Neural cell (in vitro differentiated cells): ENCODE measurements at regions not wholly inside any gene's neighbourhood (a gene's known extent, or its start where the extent isn't known, plus 50 kb on each side); places are given as distances from the start of the nearest gene placed in this dataset.

ENCODE experiments used
- H2AFZ ChIP-seq: fragments of 200-600, 300-800 bp; sonication (generic), shearing (Covaris generic); 2 replicates; pipeline ENCODE4 v1.6.0; 2014; ENCODE audit warnings: low read depth, mild to moderate bottlenecking, antibody characterized with exemption, low read length, moderate library complexity
- H3F3A ChIP-seq: fragments of 200-600 bp; shearing (Covaris generic); 2 replicates; pipeline ENCODE4 v1.6.1; 2016; ENCODE audit warnings: mild to moderate bottlenecking, moderate library complexity, mixed read lengths, antibody characterized with exemption, low read length; ENCODE audit not compliant: insufficient read depth, poor library complexity, severe bottlenecking
- H3K27ac ChIP-seq: fragments of 200-600, 300-800 bp; sonication (generic), shearing (Covaris generic); 2 replicates; pipeline ENCODE4 v1.5.1; 2014; ENCODE audit warnings: mild to moderate bottlenecking, low read length, moderate library complexity
- H3K27me3 ChIP-seq: fragments of 300-800, 200-600 bp; sonication (generic), shearing (Covaris generic); 2 replicates; pipeline ENCODE4 v1.6.0; 2014; ENCODE audit warnings: mild to moderate bottlenecking, low read depth, low read length, moderate library complexity; ENCODE audit not compliant: insufficient read depth
- H3K36me3 ChIP-seq: fragments of 300-800, 200-600 bp; sonication (generic), shearing (Covaris generic); 2 replicates; pipeline ENCODE4 v1.5.1; 2014; ENCODE audit warnings: mild to moderate bottlenecking, antibody characterized with exemption, low read length, moderate library complexity; ENCODE audit not compliant: insufficient read depth
- H3K4me2 ChIP-seq: fragments of 300-800, 200-600 bp; sonication (generic), shearing (Covaris generic); 2 replicates; pipeline ENCODE4 v1.6.0; 2014; ENCODE audit warnings: mild to moderate bottlenecking, low read length
- H3K4me3 ChIP-seq: fragments of 300-800, 200-600 bp; sonication (generic), shearing (Covaris generic); 2 replicates; pipeline ENCODE4 v1.5.1; 2014; ENCODE audit warnings: mild to moderate bottlenecking, low read length, moderate library complexity
- H3K79me2 ChIP-seq: fragments of 200-600 bp; shearing (Covaris generic); replicated peaks from 2 replicates; pipeline ENCODE4 v1.6.0; 2014; ENCODE audit warnings: mild to moderate bottlenecking, low read length, moderate library complexity; ENCODE audit not compliant: insufficient read depth
- H3K9ac ChIP-seq: fragments of 300-800, 200-600 bp; sonication (generic), shearing (Covaris generic); 2 replicates; pipeline ENCODE4 v1.6.1; 2016; ENCODE audit warnings: mild to moderate bottlenecking, low read length, mixed read lengths
- H3K9me2 ChIP-seq: fragments of 200-600 bp; shearing (Covaris generic); 2 replicates; pipeline ENCODE4 v1.6.1; 2016; ENCODE audit warnings: mild to moderate bottlenecking, low read length, mixed read lengths; ENCODE audit not compliant: insufficient read depth
- H3K9me3 ChIP-seq: fragments of 200-600, 300-800 bp; sonication (generic), shearing (Covaris generic); 2 replicates; pipeline ENCODE4 v1.6.1; 2016; ENCODE audit warnings: mild to moderate bottlenecking, mixed run types, low read length, moderate library complexity, mixed read lengths
- H4K20me1 ChIP-seq: fragments of 200-600 bp; shearing (Covaris generic); 2 replicates; pipeline ENCODE4 v1.6.1; 2016; ENCODE audit warnings: mild to moderate bottlenecking, mixed run types; ENCODE audit not compliant: insufficient read depth
- CTCF ChIP-seq: fragments of 450-650 bp; IDR thresholded peaks from 2 replicates; pipeline ENCODE4 v1.5.1; 2014; ENCODE audit warnings: antibody characterized with exemption, mild to moderate bottlenecking, moderate library complexity; ENCODE audit not compliant: poor library complexity, severe bottlenecking
- EP300 ChIP-seq: fragments of 450-650 bp; conservative IDR thresholded peaks from 2 replicates; pipeline ENCODE4 v1.6.1; 2014; ENCODE audit warnings: antibody characterized with exemption, mild to moderate bottlenecking, moderate library complexity; ENCODE audit not compliant: poor library complexity, severe bottlenecking
- EZH2 ChIP-seq: fragments of 200-600, 300-800 bp; shearing (Covaris generic), sonication (generic); IDR thresholded peaks from 2 replicates; pipeline ENCODE4 v1.6.1; 2014; ENCODE audit warnings: antibody characterized with exemption, low read length, borderline replicate concordance, mild to moderate bottlenecking; ENCODE audit not compliant: insufficient read depth, poor library complexity, severe bottlenecking
- MXI1 ChIP-seq: fragments of 450-650 bp; conservative IDR thresholded peaks from 2 replicates; pipeline ENCODE4 v1.6.1; 2014; ENCODE audit warnings: antibody characterized with exemption, mild to moderate bottlenecking; ENCODE audit not compliant: poor library complexity, severe bottlenecking
- POLR2AphosphoS5 ChIP-seq: IDR thresholded peaks from 2 replicates; pipeline ENCODE4 v1.6.1; 2012
- RAD21 ChIP-seq: fragments of 450-650 bp; conservative IDR thresholded peaks from 2 replicates; pipeline ENCODE4 v1.6.1; 2014; ENCODE audit warnings: antibody characterized with exemption, mild to moderate bottlenecking, moderate library complexity
- REST ChIP-seq: IDR thresholded peaks from 2 replicates; pipeline ENCODE4 v1.6.1; 2012; ENCODE audit warnings: borderline replicate concordance
- SMC3 ChIP-seq: fragments of 450-650 bp; conservative IDR thresholded peaks from 2 replicates; pipeline ENCODE4 v1.6.1; 2014; ENCODE audit warnings: antibody characterized with exemption, mild to moderate bottlenecking, moderate library complexity; ENCODE audit not compliant: poor library complexity
- TAF1 ChIP-seq: IDR thresholded peaks from 2 replicates; pipeline ENCODE4 v1.6.1; 2012; ENCODE audit warnings: low read depth

GRCh38 chr17:5895276-5895675 is 174.9 kb upstream of the WSCD1 start:
- H3K36me3 ChIP-seq, result no peaks in the 10 kb centered on the region
- no peak overlapping the region for H3K4me2 ChIP-seq
- H4K20me1 ChIP-seq, result no peaks in the 10 kb centered on the region
- H3K9me3 ChIP-seq, result peaks cover 7% of the 10 kb centered on the region
- H3K9me2 ChIP-seq, result no peaks in the 10 kb centered on the region
- no peaks in the 10 kb centered on the region for H3F3A ChIP-seq
- no peak overlapping the region for H3K9ac ChIP-seq
- TF ChIP-seq RAD21, result no peak
- no peak for TF ChIP-seq MXI1
- TF ChIP-seq SMC3, result no peak
- TF ChIP-seq CTCF, result no peak
- no peak overlapping the region for H3K27ac ChIP-seq
- no peaks in the 10 kb centered on the region for H3K27me3 ChIP-seq
- H2AFZ ChIP-seq, result no peak overlapping the region
- H3K79me2 ChIP-seq, result no peaks in the 10 kb centered on the region
- no peak overlapping the region for H3K4me3 ChIP-seq

GRCh38 chr17:5896215-5896614 is 174.0 kb upstream of the WSCD1 start:
- no peak for TF ChIP-seq SMC3
- TF ChIP-seq EP300, result no peak
- no peak for TF ChIP-seq CTCF
- TF ChIP-seq EZH2, result no peak
- no peak for TF ChIP-seq MXI1
- no peak for TF ChIP-seq RAD21
- TF ChIP-seq REST, result no peak
- TF ChIP-seq TAF1, result no peak
- TF ChIP-seq POLR2AphosphoS5, result no peak
- H2AFZ ChIP-seq, result no peak overlapping the region
- H3K36me3 ChIP-seq, result no peaks in the 10 kb centered on the region
- no peaks in the 10 kb centered on the region for H3K27me3 ChIP-seq
- H3K79me2 ChIP-seq, result no peaks in the 10 kb centered on the region
- H3K9ac ChIP-seq, result no peak overlapping the region
- H4K20me1 ChIP-seq, result no peaks in the 10 kb centered on the region
- H3K27ac ChIP-seq, result no peak overlapping the region
- H3K9me2 ChIP-seq, result no peaks in the 10 kb centered on the region
- H3K9me3 ChIP-seq, result peaks cover under 1% of the 10 kb centered on the region
- H3K4me3 ChIP-seq, result no peak overlapping the region
- H3F3A ChIP-seq, result no peaks in the 10 kb centered on the region
- no peak overlapping the region for H3K4me2 ChIP-seq
